AG08395 (cell line): ENCODE measurements at regions not wholly inside any gene's neighbourhood (a gene's known extent, or its start where the extent isn't known, plus 50 kb on each side); places are given as distances from the start of the nearest gene placed in this dataset.

Experiments
- DNase-seq: peaks from one replicate; pipeline ENCODE4 v3.0.0; 2012; ENCODE audit warnings: mixed read lengths, low spot score

DNA sequence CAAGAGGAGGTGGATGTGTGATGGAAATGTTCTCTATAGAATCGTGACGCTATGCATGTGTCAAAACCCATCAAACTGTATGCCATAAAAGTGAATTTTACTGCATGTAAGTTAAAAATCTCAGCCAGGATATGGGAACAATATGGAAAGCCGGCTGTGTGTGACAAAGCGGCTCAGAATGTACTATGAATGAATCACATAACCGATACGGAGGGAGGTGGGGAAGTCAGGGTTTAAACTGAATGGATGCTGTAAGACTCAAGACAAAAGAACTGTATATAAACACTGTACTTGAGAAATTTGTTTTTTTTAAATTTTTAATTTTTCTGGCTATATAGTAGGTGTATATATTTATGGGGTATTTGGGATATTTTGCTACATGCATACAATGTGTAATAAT, 111.6 kb upstream of the PDE4B start:
- peak; percentile 56 for DNase-seq

DNA sequence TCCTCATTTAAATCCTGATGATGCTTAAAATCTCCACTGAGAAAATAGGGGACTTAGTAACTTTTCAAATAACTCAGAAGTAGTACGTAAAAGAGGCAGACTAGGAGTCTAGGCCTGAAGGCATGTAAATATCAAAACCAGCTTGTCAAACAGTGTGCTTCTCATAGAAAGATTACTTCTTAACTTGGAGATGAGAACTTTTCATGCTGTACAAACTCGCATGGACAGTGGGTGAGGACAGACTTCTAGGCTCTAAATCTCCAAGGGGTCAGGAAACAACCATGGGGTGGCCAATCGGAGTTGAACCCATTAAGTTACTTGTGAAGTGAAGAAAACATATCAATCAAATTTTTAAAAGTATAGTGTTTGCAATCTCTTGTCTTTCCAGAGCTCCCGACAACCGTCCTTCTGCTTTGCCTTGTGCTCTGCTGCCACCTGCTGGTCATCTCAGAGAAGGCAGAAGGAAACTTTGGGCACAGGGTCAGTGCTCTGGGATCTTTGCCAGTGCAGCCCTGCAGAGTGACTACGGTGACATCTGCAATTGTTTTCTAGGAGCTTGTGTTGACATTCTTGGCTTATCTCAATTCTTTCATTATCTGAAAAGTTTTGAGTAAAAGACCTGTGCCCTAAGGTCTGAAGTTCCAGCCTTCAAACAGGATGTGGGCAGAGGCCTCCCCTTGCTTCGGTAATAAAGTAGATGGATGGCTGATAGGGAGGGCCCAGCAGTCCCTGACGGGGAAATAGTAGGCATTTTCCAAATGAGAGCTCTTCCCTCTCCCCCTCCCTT, 105.1 kb upstream of the PDE4B start:
- peak; percentile 79 for DNase-seq

DNA sequence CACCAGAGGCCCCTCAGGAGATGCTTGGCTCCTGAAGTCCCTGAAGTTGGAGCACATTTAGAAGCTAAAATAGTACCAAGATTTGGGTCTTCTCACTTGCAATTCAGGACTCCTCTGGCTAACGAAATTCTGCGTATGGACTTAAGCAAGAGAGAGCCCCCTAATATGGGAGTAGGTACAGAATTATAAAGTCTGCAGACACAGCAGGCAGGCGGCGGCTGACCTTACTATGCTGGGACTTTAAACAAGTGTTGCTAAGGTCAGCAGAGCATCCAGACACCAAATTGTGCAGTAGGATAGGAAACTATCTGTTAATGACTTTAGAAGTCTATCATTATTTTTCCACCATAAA, 104.5 kb upstream of the PDE4B start:
- no peak for DNase-seq

DNA sequence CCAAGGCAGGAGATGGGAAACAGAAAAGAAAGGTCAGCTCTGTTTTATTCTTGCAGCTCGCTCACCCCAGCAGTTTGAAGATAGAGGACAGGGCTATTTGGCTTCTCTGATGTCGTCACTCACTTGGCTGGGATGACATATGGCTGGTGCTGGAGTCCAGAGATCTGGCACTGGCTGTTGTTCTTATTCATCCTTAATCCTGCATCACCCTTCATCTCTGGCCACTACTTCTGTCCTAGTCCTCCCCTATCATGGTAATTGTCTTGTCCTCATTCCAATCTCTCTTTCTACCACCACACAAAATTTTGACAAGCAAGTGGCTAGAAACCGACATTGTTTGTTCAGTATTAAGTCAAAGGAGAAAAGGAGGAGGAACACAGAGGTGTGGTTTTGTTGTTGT, 103.8 kb upstream of the PDE4B start:
- no peak for DNase-seq

DNA sequence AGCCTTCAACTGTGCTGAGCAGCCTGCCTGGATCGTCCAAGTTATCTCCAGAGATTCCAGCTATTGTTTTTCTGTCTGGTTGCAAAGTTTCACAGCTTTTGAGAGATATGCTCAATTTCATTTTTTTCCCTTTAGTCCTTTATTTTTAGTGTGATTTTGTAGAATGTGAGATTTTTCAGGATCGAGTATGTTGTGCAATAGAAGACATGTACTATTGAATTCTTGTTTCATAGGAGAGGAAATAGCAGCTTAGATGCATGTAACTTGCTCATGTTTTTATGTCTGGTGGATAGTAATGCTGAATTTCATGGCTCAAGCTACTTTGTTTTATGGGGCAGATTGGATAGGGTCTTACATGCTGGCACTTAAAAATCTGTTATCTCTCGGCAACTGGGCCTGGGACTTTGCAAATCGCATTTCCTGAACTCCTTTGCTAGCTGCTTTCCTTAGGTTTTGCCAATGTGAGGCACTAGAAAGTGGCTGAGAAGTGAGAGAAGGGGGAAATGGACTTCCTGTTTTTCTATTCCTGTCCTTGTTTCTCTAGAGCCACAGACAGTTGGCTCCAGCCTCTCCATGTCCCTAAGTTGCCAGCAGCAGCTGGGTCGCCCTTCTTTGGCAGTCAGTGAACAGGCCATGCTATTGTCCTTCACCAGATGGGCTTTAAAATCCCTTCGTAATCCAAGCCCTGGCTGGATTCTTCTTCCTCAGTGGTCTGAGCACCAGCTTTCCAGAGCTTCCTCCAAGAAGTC, 101.4 kb upstream of the PDE4B start:
- DNase-seq, result no peak

DNA sequence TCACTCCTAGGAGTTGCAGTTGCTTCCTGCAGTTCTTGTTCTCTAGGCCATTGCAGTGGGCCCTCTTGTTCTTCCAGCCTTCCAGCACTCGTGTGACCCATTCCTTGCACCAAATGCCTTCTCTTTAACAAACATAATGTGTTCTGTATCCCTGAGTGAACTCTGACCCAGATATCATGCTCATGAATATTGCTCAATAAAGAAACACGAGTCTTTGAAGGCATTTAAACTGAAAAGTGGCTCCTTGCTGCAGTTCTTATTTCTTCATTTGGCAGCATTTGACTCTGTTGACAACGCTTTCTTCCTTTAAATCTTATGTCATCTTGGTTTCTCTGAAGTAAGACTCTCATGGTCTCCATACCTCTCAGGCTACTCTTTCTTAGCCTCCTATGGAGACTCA, 100.7 kb upstream of the PDE4B start:
- DNase-seq, result no peak

DNA sequence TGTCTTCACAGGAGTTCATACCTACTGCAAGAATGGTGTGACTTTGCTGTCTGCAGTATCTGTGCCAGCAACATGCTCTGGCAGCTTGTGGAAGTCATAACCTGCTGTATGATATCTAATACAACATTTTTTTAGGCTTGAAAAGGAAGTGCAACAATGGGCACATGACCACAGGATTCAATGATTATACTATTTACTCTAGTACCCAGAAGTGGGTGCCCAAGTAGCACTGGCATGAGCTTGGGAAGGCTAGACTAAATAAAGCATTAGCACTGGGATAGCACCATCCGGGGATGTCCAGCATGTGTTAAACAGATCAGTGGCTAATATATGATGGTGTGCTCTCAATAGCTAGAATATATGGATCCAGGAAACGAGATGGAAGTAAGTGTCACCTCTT, 98.6 kb upstream of the PDE4B start:
- DNase-seq, result no peak

DNA sequence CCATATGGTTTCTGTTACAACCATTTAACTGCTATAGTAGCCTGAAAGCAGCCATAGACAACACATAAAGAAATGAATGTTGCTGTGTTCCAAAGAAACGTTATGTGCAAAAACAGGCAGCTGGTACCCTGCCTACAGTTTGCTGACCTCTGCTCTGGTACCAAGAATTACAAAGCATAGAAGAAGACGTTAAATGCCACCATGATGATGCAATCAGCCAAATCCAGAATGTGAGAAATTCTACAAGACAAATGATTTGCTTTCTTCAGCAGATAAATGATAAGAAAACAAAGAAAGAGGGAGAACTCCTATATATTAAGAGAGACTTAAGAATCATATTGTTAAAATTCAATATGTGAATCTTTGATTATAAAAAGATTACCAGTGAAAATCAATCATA, 97.8 kb upstream of the PDE4B start:
- no peak for DNase-seq

DNA sequence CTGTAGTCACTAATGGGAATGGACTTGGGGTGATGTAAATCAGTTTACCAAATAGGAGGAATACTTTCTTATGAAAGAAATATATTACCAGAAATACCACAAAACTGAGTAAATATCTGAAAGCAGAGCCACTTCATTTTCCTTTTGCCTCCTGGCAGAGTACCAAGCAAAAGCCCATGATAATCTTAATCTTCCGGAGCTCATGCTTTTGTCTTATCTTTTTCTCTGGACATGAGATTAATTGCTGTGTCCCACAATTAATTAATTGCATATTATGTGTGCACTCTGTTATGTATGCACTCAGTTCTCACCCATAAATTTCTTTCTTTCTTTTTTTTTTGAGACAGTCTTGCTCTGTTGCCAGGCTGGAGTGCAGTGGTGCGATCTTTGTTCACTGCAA, 94.1 kb upstream of the PDE4B start:
- no peak for DNase-seq

DNA sequence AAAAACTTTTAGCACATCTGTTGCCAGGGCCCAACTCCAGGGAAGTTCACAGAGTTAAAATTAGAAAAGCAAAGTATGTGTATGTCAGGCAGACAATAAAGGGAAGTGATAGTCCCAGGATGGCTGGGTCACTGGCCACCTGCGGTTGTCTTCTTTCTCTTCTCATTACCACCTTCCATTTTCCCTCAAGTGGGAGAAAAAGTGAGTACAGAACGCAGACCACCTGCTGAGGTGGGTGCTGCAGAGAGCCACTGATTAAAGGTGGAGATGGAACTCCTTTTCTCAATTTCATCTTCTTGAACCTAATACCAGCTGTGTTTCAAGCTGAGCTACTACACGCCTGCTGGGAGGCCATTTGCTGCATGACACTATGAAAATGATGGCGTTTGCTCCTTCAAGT, 88.8 kb upstream of the PDE4B start:
- DNase-seq, result no peak

DNA sequence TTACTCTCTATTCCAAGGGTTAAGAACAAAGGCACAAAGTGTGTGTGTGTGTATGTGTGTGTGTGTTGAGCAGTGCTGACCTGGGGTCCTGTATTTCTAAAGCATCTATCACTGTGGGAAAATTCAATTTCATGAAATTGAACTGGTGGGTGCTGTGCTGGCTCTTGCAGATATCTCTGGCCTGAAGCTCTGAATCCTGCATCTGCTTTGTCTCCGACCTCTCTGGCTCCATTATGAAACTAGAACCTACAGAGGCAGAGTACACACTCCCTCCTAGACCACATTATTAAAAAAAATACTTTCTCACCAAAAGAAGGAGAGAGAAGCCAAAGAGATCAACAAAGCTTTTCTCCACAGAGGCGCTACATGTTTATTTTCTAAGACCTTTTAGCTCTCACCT, 88.4 kb upstream of the PDE4B start:
- DNase-seq, result no peak

DNA sequence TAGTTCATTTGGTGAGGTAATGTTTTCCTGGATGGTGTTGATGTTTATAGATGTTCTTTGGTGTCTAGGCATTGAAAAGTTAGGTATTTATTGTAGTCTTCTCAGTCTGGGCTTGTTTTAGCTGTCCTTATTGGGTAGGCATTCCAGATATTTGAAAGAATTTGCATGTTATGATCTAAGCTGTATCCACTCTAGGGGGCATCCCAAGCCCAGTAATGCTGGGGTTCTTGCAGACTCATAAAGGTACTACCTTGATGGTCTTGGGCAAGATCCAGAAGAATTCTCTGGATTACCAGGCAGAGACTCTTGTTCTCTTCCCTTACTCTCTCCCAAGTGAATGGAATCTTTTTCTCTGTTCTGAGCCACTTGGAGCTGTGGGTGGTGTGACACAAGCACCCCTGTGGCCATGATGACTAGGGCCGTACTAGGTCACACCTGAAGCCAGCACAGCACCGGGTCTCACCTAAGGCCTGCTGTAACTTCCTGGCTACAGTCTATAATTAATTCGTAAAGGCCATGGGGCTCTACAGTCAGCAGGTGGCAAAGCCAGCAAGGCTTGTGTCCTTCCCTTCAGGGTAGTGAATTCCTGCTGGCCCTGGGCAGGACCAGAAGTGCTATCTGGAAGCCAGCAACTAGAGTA, 74.8 kb upstream of the PDE4B start:
- DNase-seq, result no peak

DNA sequence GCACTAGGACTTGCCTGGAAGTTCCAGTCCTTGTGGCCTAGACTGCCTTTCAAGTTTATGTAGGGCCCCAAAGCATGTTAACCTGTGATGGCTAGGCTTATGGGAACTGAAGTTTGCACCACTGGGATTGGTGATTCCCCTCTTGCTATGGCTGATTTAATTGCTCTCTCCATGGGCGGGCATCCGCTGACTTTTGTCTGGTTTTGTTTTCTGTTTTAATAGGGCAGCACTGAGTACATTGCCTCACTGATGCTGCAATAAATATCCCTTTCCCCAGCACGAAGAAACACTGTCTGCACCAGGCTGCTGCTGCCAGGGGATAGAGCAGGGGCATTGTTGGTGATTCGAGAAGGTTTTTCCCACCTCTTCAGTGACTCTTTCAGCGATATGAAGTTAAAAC, 73.3 kb upstream of the PDE4B start:
- DNase-seq, result no peak

DNA sequence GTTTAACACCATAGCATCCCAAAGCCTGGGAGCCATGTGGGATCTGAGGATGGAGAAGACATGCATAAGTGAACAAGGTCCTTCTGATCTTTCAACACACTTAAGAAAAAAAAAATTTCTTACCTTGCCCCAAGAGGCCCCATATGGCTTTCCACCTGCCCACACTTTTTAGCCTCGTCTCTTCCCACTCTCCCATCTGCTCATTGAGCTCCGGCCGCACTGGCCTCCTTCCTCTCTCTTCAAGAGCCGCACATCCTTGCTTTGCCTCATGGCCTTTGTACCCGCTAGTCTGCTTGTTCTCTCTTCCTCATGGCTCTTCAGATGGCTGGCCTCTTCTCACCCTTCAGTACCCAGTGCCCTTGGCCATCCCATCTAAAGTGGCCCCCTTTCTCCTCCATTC, 70.2 kb upstream of the PDE4B start:
- DNase-seq, result no peak

DNA sequence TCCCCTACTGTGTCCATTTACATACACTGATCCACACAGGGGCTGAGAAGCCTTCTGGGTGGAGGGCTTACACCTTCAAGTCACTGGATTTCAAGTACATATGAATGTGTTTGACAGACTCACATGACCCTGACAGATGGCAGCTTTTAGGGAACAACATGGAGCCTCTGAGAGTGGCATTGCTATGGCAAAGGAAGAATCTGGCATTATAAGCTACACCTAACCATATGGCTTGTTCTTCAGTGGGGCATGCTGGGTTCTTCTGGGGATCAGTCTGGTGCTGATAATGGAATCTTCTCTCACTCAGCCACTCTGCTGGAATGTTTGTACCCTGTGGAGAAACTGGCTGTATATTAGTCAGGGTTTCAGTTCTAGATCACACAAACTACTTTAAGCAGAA, 68.5 kb upstream of the PDE4B start:
- DNase-seq, result no peak

DNA sequence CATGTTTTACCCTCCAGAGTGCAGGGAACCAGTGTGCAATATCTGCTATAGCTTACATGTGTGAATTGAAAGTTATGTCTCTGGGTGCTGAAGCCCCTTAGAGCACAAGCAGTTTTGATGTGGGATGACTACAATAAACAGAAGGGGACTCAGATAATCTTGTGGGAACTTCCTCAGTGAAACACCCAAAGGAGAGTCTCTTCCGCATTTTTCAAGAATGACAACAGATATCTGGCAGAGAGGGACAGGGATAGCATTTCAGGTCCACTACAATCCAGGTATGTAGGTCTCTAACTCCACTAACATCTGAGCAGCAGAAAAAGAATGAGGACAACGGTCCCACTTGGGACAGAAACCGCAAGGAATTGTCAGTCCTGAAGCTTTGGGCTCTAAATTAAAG, 67.6 kb upstream of the PDE4B start:
- no peak for DNase-seq

DNA sequence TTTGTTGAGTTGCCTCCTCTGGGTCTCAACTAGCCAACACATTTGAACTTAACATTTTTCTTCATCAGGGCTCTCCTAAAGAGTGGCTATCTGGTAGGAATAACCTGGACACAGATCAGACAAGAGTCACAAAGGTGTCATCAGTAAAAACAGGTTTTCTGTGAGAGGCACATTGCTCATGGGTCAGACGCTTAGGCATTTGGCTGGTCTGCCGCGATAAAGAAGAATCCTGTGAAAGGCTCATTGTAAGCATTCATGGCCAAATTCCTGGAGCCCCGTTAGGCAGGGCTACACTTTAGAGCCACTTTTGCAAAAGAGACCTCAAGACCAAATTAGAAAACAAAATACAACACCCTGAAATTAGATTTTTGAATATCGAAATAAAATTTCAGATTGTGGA, 64.2 kb upstream of the PDE4B start:
- DNase-seq, result no peak

DNA sequence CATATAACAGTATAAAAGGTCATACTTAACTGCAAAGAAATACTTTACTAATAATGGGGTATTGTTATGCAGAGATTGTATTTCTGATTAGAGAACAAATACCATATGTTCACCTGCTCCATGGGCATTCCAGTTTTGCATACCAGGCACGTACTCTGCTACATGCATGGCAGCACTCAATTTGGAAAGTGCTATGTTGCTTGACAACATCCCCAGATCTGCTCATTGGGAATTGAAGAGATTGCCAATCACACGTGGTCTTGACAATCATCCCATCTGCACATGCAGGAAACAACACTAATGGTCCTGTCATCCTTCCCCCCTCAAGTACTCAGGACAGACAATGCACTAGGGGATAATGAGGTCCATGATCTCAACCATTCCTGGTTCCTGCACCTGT, 63.4 kb upstream of the PDE4B start:
- no peak for DNase-seq

DNA sequence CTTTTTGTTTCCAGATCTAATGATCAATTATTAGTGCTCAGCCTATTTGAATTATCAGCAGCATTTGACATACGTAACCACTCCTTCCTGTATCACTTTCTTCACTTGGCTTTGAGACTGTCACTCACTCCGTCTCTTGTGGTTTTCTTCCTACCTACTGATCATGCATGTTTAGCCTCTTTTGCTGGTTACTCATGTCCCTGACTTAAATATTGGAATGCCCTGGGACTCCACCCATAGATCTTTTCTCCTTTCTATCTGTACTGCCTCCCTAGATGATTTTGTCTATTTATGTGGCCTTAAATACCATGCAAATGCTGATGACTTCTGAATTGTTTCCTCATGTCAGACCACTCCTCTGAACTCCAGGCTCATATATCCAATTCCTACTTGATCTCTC, 57.7 kb upstream of the PDE4B start:
- peak; percentile 31 for DNase-seq

DNA sequence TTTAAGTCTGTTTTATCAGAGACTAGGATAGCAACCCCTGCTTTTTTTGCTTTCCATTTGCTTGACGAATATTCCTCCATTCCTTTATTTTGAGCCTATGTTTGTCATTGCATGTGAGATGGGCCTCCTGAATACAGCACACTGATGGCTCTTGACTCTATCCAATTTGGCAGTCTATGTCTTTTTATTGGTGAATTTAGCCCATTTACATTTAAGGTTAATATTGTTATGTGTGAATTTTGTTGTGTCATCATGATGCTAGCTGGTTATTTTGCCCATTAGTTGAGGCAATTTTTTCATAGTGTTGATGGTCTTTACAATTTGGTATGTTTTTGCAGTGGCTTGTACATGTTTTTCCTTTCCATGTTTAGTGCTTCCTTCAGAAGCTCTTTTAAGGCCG, 50.7 kb upstream of the PDE4B start:
- DNase-seq, result no peak
